ENCODE measurements at regions not wholly inside any gene's neighbourhood (a gene's known extent, or its start where the extent isn't known, plus 50 kb on each side); places are given as distances from the start of the nearest gene placed in this dataset.
"Not testable (repeated sequence)": the region's sequence is repeated elsewhere in the genome, so short reads cannot be mapped to it uniquely, and the experiment has no call there.

- H3K27ac Mint-ChIP-seq (ENCODE audit: unreplicated experiment); H3K4me3 Mint-ChIP-seq (ENCODE audit: unreplicated experiment): not testable (repeated sequence)
Observed at GRCh38 chr17:34038786-34039185, 216.3 kb upstream of the CCL2 start.

GRCh38 chr17:34039213-34039612 lies 215.9 kb upstream of the CCL2 start:
- not testable (repeated sequence) for H3K4me3 Mint-ChIP-seq (ENCODE audit: unreplicated experiment); DNase-seq (ENCODE audit: low spot score); H3K27ac Mint-ChIP-seq (ENCODE audit: unreplicated experiment); H3K36me3 Mint-ChIP-seq (ENCODE audit: low read depth, unreplicated experiment); H3K27me3 Mint-ChIP-seq (ENCODE audit: unreplicated experiment); H3K9me3 Mint-ChIP-seq (ENCODE audit: unreplicated experiment); H3K4me1 Mint-ChIP-seq (ENCODE audit: unreplicated experiment)

More at GRCh38 chr17:34038786-34039185, 216.3 kb upstream of the CCL2 start:
- not testable (repeated sequence) for H3K36me3 Mint-ChIP-seq (ENCODE audit: low read depth, unreplicated experiment); H3K4me1 Mint-ChIP-seq (ENCODE audit: unreplicated experiment); DNase-seq (ENCODE audit: low spot score); H3K9me3 Mint-ChIP-seq (ENCODE audit: unreplicated experiment); H3K27me3 Mint-ChIP-seq (ENCODE audit: unreplicated experiment)

- H3K4me3 Mint-ChIP-seq (ENCODE audit: unreplicated experiment); DNase-seq (ENCODE audit: low spot score); H3K27me3 Mint-ChIP-seq (ENCODE audit: unreplicated experiment); H3K36me3 Mint-ChIP-seq (ENCODE audit: low read depth, unreplicated experiment); H3K9me3 Mint-ChIP-seq (ENCODE audit: unreplicated experiment); H3K4me1 Mint-ChIP-seq (ENCODE audit: unreplicated experiment); H3K27ac Mint-ChIP-seq (ENCODE audit: unreplicated experiment): not testable (repeated sequence)
Observed at GRCh38 chr17:34039759-34040555, 215.1 kb upstream of the CCL2 start.

- Mint-ChIP-seq H3K4me1 (ENCODE audit: unreplicated experiment) (no peaks in the 10 kb centered on the region), H3K9me3 (ENCODE audit: unreplicated experiment) (no peaks in the 10 kb centered on the region), H3K27ac (ENCODE audit: unreplicated experiment) (no peak overlapping the region), H3K4me3 (ENCODE audit: unreplicated experiment) (no peak overlapping the region), H3K36me3 (ENCODE audit: low read depth, unreplicated experiment) (no peaks in the 10 kb centered on the region), H3K27me3 (ENCODE audit: unreplicated experiment) (peaks cover 1% of the 10 kb centered on the region)
- TF ChIP-seq CTCF (IDR thresholded peaks at IDR 0.05; ENCODE audit: unreplicated experiment) = no peak
- DNase-seq (ENCODE audit: low spot score) = no peak
Observed at GRCh38 chr17:34045990-34046389, 209.1 kb upstream of the CCL2 start.

GRCh38 chr17:34051046-34051445 lies 204.0 kb upstream of the CCL2 start:
- no peak overlapping the region for H3K4me3 Mint-ChIP-seq (ENCODE audit: unreplicated experiment)
- no peaks in the 10 kb centered on the region for H3K27me3 Mint-ChIP-seq (ENCODE audit: unreplicated experiment)
- H3K4me1 Mint-ChIP-seq (ENCODE audit: unreplicated experiment) = no peaks in the 10 kb centered on the region
- TF ChIP-seq CTCF (IDR thresholded peaks at IDR 0.05; ENCODE audit: unreplicated experiment) = no peak
- no peaks in the 10 kb centered on the region for H3K9me3 Mint-ChIP-seq (ENCODE audit: unreplicated experiment)
- no peak overlapping the region for H3K27ac Mint-ChIP-seq (ENCODE audit: unreplicated experiment)
- DNase-seq (ENCODE audit: low spot score) = no peak
- no peaks in the 10 kb centered on the region for H3K36me3 Mint-ChIP-seq (ENCODE audit: low read depth, unreplicated experiment)

GRCh38 chr17:34054495-34054894 lies 200.6 kb upstream of the CCL2 start:
- no peaks in the 10 kb centered on the region for H3K27me3 Mint-ChIP-seq (ENCODE audit: unreplicated experiment)
- no peak overlapping the region for H3K27ac Mint-ChIP-seq (ENCODE audit: unreplicated experiment)
- H3K36me3 Mint-ChIP-seq (ENCODE audit: low read depth, unreplicated experiment) = no peaks in the 10 kb centered on the region
- no peak for TF ChIP-seq CTCF (IDR thresholded peaks at IDR 0.05; ENCODE audit: unreplicated experiment)
- no peak overlapping the region for H3K4me3 Mint-ChIP-seq (ENCODE audit: unreplicated experiment)
- DNase-seq (ENCODE audit: low spot score) = no peak
- H3K4me1 Mint-ChIP-seq (ENCODE audit: unreplicated experiment) = no peaks in the 10 kb centered on the region
- H3K9me3 Mint-ChIP-seq (ENCODE audit: unreplicated experiment) = no peaks in the 10 kb centered on the region
